ENCODE measurements at regions not wholly inside any gene's neighbourhood (a gene's known extent, or its start where the extent isn't known, plus 50 kb on each side); places are given as distances from the start of the nearest gene placed in this dataset.
A peak's percentile ranks its signal among the peaks of the same experiment; 100 is the strongest.

DNA sequence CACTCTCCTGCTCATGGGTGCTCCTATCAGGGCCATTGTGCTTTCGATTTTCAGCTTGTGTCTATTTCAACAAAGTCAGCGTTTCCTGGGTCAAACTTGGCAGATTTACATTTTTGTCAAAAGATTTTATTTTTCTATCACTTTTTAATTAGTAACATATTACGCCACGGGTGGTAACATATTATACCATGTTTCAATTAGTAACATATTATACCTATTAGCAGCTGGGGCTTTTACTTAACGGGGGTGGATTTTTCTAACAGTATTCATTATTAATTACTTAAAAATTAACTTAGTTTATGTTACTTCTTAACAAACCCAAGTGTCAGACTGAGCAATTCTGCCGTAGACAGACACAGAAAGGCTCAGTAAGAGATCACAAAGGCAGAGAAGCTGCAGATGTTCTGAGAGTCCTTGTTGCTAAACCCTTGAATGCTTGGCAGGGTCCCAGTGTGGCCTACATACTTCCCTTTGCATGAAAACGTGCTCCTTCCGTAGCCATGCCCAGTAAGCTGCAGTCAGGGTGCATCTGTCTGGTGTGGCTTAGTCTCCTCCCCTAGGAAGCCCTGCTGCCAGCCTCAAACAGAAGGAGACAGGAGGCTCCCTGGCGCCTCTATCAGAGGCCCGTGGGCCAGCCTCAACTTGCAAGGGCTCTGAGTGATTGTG lies 263.1 kb upstream of the CXCL12 start:
- TF ChIP-seq, protein P1, sequence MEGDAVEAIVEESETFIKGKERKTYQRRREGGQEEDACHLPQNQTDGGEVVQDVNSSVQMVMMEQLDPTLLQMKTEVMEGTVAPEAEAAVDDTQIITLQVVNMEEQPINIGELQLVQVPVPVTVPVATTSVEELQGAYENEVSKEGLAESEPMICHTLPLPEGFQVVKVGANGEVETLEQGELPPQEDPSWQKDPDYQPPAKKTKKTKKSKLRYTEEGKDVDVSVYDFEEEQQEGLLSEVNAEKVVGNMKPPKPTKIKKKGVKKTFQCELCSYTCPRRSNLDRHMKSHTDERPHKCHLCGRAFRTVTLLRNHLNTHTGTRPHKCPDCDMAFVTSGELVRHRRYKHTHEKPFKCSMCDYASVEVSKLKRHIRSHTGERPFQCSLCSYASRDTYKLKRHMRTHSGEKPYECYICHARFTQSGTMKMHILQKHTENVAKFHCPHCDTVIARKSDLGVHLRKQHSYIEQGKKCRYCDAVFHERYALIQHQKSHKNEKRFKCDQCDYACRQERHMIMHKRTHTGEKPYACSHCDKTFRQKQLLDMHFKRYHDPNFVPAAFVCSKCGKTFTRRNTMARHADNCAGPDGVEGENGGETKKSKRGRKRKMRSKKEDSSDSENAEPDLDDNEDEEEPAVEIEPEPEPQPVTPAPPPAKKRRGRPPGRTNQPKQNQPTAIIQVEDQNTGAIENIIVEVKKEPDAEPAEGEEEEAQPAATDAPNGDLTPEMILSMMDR (IDR thresholded peaks at IDR 0.05; ENCODE audit: insufficient read depth, low read length, missing control alignments), result no peak
- peak; percentile 66 for DNase-seq (ENCODE audit: low read depth, low spot score)
- no peak overlapping the region for H3K4me3 ChIP-seq (ENCODE audit: low read depth, low read length)
- ChIA-PET CTCF (no interaction called here), POLR2A (no interaction called here)

DNA sequence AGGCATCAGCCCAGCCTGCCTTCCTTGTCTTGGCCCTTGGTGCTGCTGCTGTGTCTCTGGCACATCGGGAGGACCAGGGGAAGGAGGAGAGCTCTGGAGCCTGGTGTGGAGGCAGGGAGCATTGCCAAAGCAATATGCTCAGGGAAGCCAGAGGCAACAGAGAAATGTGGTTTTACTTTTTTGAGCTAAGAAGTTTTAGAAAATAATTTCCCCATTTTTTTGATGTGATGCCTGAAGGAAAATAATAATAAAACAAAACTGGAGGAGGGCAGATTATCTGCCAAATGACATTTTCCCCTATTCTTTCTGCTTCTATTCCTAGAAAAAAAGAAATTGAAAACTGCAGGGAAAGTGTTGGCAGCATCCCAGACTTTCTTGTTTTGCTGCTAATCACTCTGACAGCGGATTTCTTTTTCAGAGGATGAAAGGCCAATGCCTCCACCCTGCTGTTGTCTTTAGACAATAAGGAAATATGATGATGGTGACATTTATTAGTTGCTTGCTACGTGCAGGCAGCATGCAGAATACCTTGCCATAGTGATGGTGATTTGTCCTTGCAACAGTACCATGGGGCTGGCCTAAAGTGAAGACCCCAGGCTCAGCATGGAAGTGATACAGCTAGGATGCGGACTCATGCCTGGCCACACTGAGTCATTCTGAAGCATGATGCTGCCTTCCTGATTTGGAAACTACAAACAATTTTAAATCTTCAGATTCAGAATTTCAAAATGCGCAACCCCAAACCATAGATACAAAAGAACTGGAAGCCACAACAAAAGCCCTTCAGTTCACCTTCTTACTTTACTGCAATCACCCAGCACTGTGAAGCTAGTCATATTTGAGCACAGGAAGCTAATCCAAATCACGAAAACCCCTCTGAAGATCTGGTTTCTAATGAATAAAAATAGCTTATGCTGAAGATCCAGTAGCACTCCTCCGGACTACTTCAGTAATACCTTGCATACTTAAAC lies 260.2 kb upstream of the TMEM72 start:
- POLR2A ChIA-PET, result interaction anchor here (1.0 kb wide), 1 partner anchor 9 kb away, joined by 3 read pairs; no protein-coding TSS in a partner anchor
- TF ChIP-seq, protein P1 (IDR thresholded peaks at IDR 0.05; ENCODE audit: insufficient read depth, low read length, missing control alignments), result no peak

DNA sequence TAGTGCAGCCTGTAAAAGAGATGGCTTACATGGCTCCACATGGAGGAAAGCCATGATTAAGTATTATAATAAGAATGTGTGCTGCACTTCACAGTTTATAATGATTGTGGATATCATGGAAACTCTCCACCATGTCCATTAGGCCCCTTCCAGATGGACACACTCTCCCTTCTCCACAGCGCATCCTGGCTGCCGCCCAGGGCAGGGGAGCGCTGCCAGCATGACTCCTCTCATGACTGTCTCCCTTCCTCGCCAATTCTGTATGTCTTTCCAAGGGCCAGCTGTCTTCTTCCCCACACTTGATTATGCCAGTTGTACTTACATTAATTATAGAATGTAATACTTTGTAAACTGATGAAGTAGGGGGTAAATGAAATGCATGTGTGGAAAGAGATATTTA lies 259.3 kb upstream of the TMEM72 start:
- POLR2A ChIA-PET, result no interaction called here
- TF ChIP-seq, protein P1 (IDR thresholded peaks at IDR 0.05; ENCODE audit: insufficient read depth, low read length, missing control alignments), result no peak
- CTCF ChIA-PET, result interaction anchor here (2.8 kb wide), 1 partner anchor 24 kb away, joined by 10 read pairs; no protein-coding TSS in a partner anchor
- H3K4me3 ChIP-seq (ENCODE audit: low read depth, low read length), result no peak overlapping the region
- DNase-seq (ENCODE audit: low read depth, low spot score), result no peak

More for the DNA sequence above, 260.2 kb upstream of the TMEM72 start:
- CTCF ChIA-PET, result interaction anchor here (2.8 kb wide), 1 partner anchor 23 kb away, joined by 10 read pairs; no protein-coding TSS in a partner anchor
- DNase-seq (ENCODE audit: low read depth, low spot score), result no peak
- H3K4me3 ChIP-seq (ENCODE audit: low read depth, low read length), result no peak overlapping the region

DNA sequence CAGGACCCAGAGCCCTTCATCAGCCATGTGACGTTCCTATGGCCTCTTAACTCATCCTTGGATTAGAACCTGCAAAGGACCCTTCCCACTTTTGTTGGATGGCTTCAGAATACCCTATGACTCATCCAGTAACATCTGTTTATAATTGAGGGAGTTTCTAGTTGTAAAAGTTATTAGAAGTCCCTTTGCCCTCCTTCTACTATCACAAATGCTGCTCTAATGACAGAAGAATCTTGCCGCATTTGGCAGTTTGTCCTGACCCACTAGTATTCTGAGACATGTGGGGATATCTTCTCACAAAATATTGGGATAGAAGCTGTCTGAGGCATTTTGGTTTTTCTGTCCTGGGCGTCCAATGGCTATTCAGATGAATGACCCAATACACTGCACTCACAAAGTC lies 251.8 kb upstream of the TMEM72 start:
- TF ChIP-seq, protein P1 (IDR thresholded peaks at IDR 0.05; ENCODE audit: insufficient read depth, low read length, missing control alignments), result no peak
- ChIA-PET CTCF (interaction anchor here (0.9 to 1.2 kb wide), 2 partner anchors 200 to 272 kb away, joined by 3 read pairs; no protein-coding TSS in a partner anchor), POLR2A (interaction anchor here (0.7 kb wide), 1 partner anchor 8 kb away, joined by 3 read pairs; no protein-coding TSS in a partner anchor)
- H3K4me3 ChIP-seq (ENCODE audit: low read depth, low read length), result no peak overlapping the region
- no peak for DNase-seq (ENCODE audit: low read depth, low spot score)

DNA sequence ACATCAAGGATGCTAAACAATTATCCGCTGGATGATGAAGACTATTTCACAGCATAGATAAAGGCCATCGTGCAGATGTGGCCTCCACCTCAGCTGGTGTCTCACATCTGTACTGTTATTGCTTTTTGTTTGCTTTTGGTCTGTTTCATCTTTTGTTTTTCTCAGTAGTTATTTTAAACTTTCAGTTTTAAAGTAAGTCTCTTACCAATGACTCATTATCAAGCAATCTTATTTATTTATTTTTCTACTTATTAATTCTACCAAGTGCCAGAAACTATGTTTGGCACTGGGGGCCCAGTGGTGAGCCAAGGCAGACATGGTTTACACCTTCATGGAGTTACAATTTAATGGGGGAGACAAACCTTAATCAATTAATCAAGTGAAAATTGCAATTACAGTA lies 250.9 kb upstream of the TMEM72 start:
- CTCF ChIA-PET, result interaction anchor here (1.3 kb wide), 1 partner anchor 13 kb away, joined by 3 read pairs; no protein-coding TSS in a partner anchor
- POLR2A ChIA-PET, result interaction anchor here (0.7 kb wide), 1 partner anchor 9 kb away, joined by 3 read pairs; no protein-coding TSS in a partner anchor
- DNase-seq (ENCODE audit: low read depth, low spot score), result no peak
- TF ChIP-seq, protein P1 (IDR thresholded peaks at IDR 0.05; ENCODE audit: insufficient read depth, low read length, missing control alignments), result no peak
- H3K4me3 ChIP-seq (ENCODE audit: low read depth, low read length), result no peak overlapping the region

DNA sequence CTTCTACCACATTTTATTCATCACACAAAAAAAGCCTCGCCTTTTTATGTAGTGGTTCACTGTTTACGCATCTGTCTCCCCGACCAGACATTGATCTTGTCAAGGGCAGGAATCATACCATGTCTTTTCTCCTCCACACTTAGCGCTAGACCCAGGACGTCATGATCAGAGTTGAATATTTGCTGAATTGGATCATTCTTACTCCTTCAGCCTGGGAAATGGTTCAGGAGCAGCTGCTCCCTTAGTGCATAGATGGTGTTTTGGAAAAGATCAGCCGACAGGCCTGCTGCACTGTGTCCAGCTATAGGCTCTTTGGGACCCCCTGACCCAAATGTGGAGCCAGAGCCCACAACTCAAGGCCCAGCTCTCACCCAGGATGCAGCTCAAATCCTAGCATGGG lies 249.1 kb upstream of the TMEM72 start:
- TF ChIP-seq, protein P1 (IDR thresholded peaks at IDR 0.05; ENCODE audit: insufficient read depth, low read length, missing control alignments), result no peak
- no peak overlapping the region for H3K4me3 ChIP-seq (ENCODE audit: low read depth, low read length)
- ChIA-PET CTCF (no interaction called here), POLR2A (no interaction called here)
- DNase-seq (ENCODE audit: low read depth, low spot score), result no peak
